DMS53 treated with DMSO at 0.1 percent for 48 hours (cell line): ENCODE measurements at regions not wholly inside any gene's neighbourhood (a gene's known extent, or its start where the extent isn't known, plus 50 kb on each side); places are given as distances from the start of the nearest gene placed in this dataset.

Source experiments
- DNase-seq: peaks from one replicate; lab custom pipeline; 2025; ENCODE audit not compliant: unreplicated experiment; lab: John Stamatoyannopoulos, UW

DNA sequence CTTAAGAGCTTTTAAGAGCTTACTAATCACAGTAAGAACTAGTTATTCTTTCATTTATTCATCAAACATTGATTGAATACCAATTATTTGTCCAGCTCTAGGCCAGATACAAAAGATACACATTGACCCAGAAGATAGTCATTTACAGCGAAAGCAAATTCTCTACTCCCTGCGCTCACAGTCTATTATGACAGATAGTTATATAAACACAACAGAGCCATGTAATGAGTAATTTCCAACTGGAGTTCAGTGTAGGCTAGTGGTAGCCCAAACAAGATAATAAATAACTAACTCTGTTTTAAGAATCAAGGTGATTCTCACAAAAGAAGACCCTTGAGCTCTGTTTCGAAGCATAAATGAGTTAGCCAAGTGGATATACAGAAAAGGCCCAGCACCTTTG, 397.8 kb upstream of the TLE4 start:
- DNase-seq = no peak

DNA sequence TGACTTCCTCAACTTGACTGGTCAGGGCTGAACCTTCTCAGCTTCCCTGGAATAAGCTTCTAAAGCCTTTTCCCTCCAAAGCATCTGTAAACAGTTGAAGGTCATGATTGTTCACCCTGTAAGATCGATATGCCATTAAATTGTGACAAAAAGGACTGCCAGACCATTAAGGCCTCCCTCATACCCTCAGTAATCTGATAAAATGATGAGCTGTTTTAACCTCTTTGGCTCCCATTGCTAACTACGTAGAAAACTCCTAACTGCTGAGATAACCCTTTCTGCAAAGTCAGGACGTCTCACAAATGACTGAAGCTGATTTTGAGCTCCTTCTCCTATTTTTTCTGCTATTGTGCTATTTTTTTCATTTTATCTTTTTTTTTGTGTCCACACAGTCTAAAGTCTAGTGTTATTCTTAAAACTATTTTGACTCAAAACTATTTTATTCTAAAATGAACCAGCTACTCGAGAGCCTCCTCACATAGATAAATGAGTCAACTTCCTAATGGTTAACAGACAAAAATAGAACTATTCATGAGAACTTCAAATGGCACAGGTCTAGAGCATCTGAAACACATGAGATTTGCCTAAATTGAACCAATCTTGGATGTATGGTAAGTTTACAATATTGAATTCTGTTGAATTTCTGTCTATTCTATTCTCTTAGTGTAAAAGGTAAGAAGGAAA, 395.6 kb upstream of the TLE4 start:
- no peak for DNase-seq

GRCh38 chr9:79184831-79185230, 386.9 kb upstream of the TLE4 start:
- no peak for DNase-seq

- DNase-seq = no peak
Measured at GRCh38 chr9:79185866-79186265, 385.9 kb upstream of the TLE4 start.

DNA sequence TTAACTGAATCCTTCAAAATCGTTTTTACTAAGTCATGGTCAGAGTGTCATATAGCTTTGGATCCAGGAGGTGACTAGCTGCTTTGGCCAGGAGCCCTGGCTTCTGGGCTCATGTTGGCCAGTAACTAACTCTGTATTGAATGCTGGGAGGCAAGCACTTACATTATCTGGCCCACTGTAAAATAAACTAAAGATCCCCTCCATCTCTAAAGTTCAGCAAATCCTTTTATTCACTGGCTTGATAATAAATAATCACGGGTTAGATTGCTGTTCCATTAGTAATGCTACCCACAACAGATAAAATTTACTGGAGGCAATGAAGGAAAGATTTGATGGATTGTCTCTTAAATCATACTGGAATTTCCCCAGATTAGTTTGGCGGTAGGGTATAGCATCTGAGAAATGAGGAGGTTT, 382.2 kb upstream of the TLE4 start:
- DNase-seq = no peak

DNA sequence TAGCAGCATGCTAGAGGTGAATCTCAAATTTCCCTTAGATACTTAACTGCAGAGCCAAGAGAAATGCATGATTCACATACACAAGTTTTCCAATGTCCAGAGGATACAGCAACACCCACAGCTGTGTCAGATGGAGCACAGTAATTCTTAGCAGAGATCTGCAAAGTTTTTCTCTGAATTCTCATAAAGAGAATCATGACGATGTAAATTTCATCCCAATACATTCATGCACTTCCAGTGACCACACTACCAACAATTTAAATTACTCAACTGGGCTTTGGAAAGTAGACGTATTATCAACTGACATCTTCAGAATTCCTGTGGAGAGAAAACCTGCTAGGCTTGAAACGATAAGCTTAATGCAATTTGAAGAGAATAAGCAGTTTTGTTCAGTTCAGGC, 378.8 kb upstream of the TLE4 start:
- DNase-seq = no peak

DNA sequence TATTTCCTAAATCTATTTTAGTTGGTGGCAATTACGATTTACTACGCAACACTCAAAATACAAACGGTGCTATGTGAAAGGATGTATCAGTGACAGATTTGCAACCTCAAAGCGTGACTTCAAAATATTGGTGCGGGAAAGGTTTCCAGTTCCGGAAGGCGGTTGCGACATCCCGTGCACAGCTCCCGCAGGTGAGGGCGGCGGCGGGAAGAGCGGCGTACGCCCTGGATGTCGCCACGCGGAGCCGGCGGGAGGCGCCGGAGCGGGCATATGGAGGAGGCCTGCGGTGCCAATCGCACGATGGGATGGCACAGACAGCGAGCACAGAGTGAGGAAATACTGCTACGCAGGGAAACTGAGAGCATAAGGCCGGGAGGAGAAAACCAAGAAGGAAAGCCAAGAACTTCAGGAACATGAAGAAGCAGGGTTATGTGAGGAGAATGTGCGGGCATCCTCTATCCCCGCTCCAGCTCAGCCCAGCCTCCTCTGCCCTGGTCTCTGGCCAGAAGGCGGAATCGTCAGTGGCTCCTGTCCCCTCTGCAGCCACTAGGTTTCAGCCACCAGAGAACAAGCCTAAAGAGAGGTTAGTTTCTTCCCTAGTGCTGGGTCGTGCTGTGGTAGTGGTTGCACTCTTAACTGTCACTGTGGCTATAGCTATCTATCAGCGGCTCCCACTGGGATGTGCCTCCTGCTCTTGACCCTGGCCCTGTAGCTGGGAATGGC, 378.1 kb upstream of the TLE4 start:
- no peak for DNase-seq

- DNase-seq = no peak
Measured at GRCh38 chr9:79195879-79196278, 375.9 kb upstream of the TLE4 start.

- DNase-seq = no peak
Measured at GRCh38 chr9:79196606-79197005, 375.2 kb upstream of the TLE4 start.

DNA sequence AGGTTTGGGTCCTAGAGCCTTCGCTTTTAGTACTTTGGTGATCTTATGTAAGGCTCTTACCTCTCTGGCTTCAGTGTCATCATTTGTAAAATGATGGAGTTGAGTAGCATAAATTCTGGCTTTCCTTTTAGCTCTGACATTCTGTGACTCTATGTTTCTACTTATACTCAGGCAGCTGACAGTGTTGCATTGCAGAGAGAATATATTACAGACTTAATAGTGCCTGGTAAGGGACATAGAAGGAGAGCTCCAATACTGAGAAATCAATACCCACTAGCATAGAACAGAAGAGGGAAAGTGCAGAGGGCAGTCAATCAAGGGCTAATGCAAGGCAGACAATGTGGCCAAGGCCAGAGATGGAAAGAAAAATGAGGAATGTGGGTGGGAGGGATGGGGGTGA, 371.4 kb upstream of the TLE4 start:
- DNase-seq = no peak

- DNase-seq = no peak
Measured at GRCh38 chr9:79201636-79202035, 370.1 kb upstream of the TLE4 start.

DNA sequence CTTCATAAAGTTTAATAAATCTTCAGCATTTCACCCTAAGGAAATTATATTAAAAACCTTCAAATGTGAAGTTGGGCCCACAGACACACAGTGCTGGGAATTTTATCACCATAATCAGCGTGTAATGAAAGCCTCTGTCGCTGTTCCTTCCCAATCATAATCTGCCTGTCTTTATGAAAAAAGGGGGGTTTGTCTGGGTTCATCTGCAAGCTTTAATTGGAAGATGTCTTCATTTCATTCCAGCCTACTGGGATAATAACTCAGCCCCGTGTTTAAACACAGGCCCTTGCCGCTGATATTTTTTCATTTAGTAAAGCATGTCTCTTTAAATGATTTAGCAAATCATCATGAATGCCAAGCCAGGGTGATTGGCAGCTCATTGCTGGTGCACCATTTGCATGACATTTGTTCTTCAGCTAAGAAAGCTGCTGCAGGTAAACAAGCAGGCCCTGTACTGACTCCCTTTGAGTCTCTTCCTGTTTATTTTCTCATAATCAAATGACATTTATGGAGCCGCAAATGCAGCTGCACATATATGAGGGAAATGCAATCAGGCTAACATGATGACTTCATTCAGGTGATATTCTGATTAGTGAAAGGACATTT, 362.9 kb upstream of the TLE4 start:
- no peak for DNase-seq

GRCh38 chr9:79210541-79211243, 361.1 kb upstream of the TLE4 start:
- DNase-seq = no peak

GRCh38 chr9:79213417-79214125, 358.2 kb upstream of the TLE4 start:
- no peak for DNase-seq

- no peak for DNase-seq
Measured at GRCh38 chr9:79215821-79216220, 355.9 kb upstream of the TLE4 start.

DNA sequence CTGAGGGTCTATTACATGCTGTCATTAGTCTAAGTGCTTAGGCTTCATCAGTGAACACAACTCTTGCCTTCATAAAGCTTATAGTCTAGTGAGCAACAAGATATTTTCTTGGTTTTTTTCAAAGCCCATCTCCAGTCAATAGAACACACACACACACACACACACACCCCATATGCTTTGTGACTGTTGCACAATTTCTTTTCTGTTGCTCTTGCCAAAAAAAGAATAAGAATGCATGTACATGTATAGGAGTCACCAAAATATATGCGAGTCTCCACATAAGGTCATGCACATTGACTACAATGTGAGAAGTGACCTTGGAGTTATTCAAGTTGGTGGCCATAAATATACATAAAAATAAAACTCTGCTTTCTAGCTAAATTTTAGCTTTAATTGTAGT, 351.5 kb upstream of the TLE4 start:
- no peak for DNase-seq

GRCh38 chr9:79220666-79221065, 351.1 kb upstream of the TLE4 start:
- no peak for DNase-seq

GRCh38 chr9:79221084-79221483, 350.7 kb upstream of the TLE4 start:
- DNase-seq = no peak

DNA sequence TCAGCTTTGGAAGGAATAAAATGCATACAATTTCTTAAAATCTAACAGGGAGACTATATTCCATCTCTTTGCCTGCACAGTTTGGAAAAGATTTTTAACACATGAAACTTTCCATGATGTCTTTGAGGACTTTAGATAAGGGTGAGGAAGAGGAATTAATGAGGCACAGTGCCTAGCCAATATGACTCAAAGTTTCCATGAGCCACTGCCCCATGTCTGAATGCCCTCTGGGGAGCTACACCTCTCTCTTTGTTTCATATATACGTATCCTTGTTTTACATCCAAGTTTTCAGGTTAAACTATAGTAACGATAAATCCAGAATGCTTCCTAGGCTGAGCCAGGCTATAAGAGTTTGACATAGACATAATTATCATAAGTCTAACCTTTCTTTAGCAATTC, 349.3 kb upstream of the TLE4 start:
- no peak for DNase-seq

- DNase-seq = no peak
Measured at GRCh38 chr9:79224672-79225433, 346.9 kb upstream of the TLE4 start.
